GM21576 (cell line): ENCODE measurements at regions not wholly inside any gene's neighbourhood (a gene's known extent, or its start where the extent isn't known, plus 50 kb on each side); places are given as distances from the start of the nearest gene placed in this dataset.
A peak's percentile ranks its signal among the peaks of the same experiment; 100 is the strongest.

Experiments
- ATAC-seq: cut with Tn5 transposase; IDR thresholded peaks from one replicate; pipeline ENCODE4 v1.9.1; 2021; ENCODE audit warnings: mild to moderate bottlenecking, moderate library complexity; ENCODE audit not compliant: unreplicated experiment

- ATAC-seq = no peak
Measured at GRCh38 chr7:114853189-114853588, 68.7 kb upstream of the MDFIC start.

- no peak for ATAC-seq
Measured at GRCh38 chr7:114854369-114854768, 67.5 kb upstream of the MDFIC start.

- ATAC-seq = no peak
Measured at GRCh38 chr7:114856625-114857024, 65.3 kb upstream of the MDFIC start.

- no peak for ATAC-seq
Measured at GRCh38 chr7:114857605-114858004, 64.3 kb upstream of the MDFIC start.

- no peak for ATAC-seq
Measured at GRCh38 chr7:114859477-114859876, 62.4 kb upstream of the MDFIC start.

- no peak for ATAC-seq
Measured at GRCh38 chr7:114860206-114860605, 61.7 kb upstream of the MDFIC start.

- no peak for ATAC-seq
Measured at GRCh38 chr7:114862406-114862805, 59.5 kb upstream of the MDFIC start.

GRCh38 chr7:114864278-114864677, 57.6 kb upstream of the MDFIC start:
- ATAC-seq = no peak

- ATAC-seq = peak; percentile 91
Measured at GRCh38 chr7:114865564-114865963, 56.3 kb upstream of the MDFIC start.
